ENCODE measurements at regions not wholly inside any gene's neighbourhood (a gene's known extent, or its start where the extent isn't known, plus 50 kb on each side); places are given as distances from the start of the nearest gene placed in this dataset.

DNA sequence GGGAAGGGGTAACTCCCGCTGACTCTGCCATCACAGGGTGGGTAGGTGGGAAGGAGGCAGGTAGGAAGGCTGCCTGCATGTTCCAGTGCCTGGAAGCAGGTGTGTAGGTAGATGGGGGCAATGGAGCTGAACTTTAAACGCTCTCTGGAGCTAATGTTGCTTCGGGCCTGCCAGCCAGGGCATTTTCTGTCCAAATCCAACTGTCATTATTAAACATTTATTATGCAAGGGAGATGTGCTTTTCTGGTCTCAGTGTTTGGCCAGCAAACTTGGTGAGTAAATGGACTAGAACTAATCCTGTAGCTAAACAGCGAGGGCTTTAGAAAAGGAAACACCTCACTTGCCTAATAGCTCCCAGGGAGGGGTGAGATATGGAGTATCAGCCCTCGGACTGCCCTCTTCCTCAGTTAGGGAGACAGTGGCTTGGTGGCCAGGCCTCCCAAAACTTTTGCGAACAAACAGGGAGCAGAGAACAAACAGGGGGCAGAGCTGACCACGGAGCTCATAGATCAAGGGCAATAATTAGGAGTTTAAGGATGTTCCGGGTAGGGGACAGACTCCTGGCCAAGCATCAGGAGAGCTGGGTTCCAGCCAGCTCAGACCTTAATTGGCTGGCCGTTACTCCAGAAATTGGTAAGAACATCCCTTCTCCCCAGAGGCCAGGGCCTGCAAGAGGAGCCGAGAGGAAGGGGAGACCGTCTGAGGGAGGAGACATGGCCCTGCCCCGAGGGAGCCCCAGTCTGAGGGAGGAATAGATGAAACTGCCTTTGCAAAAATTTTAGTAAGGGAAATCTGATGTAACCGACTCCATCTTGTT, 131.1 kb downstream of the VEGFA start (continued):
- TF ChIP-seq HNRNPUL1 (IDR thresholded peaks at IDR 0.05; ENCODE audit: low read depth, low read length) (no peak), ZNF414 (CRISPR knock-in tag; IDR thresholded peaks at IDR 0.05) (no peak), PRDM4 (CRISPR knock-in tag; IDR thresholded peaks at IDR 0.05; ENCODE audit: borderline replicate concordance) (no peak), ZNF792 (CRISPR knock-in tag; IDR thresholded peaks at IDR 0.05) (0 out of 2 replicates have a peak, but pooled peaks have one; percentile 14), ZBTB20 (CRISPR knock-in tag; IDR thresholded peaks at IDR 0.05; ENCODE audit: borderline replicate concordance, low read depth) (no peak), NAIF1 (CRISPR knock-in tag; IDR thresholded peaks at IDR 0.05; ENCODE audit: borderline replicate concordance) (no peak), ZNF644 (CRISPR knock-in tag; IDR thresholded peaks at IDR 0.05; ENCODE audit: low read depth) (no peak), CCDC6 (CRISPR knock-in tag; IDR thresholded peaks at IDR 0.05) (peak; percentile 5; the same call in 1 of the 2 replicates), CHD2 (IDR thresholded peaks at IDR 0.05; ENCODE audit: low read depth, low read length) (no peak), KAT8 (CRISPR knock-in tag; IDR thresholded peaks at IDR 0.05) (0 out of 2 replicates have a peak, but pooled peaks have one; percentile 31), BRD4 (CRISPR knock-in tag; IDR thresholded peaks at IDR 0.05) (no peak), ZNF569 (CRISPR knock-in tag; IDR thresholded peaks at IDR 0.05; ENCODE audit: borderline replicate concordance) (no peak), ZFAT (CRISPR knock-in tag; conservative IDR thresholded peaks at IDR 0.05) (no peak)
- TF ChIP-seq, protein P1, sequence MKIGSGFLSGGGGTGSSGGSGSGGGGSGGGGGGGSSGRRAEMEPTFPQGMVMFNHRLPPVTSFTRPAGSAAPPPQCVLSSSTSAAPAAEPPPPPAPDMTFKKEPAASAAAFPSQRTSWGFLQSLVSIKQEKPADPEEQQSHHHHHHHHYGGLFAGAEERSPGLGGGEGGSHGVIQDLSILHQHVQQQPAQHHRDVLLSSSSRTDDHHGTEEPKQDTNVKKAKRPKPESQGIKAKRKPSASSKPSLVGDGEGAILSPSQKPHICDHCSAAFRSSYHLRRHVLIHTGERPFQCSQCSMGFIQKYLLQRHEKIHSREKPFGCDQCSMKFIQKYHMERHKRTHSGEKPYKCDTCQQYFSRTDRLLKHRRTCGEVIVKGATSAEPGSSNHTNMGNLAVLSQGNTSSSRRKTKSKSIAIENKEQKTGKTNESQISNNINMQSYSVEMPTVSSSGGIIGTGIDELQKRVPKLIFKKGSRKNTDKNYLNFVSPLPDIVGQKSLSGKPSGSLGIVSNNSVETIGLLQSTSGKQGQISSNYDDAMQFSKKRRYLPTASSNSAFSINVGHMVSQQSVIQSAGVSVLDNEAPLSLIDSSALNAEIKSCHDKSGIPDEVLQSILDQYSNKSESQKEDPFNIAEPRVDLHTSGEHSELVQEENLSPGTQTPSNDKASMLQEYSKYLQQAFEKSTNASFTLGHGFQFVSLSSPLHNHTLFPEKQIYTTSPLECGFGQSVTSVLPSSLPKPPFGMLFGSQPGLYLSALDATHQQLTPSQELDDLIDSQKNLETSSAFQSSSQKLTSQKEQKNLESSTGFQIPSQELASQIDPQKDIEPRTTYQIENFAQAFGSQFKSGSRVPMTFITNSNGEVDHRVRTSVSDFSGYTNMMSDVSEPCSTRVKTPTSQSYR (CRISPR knock-in tag; IDR thresholded peaks at IDR 0.05; ENCODE audit: borderline replicate concordance), result no peak
- TF ChIP-seq, protein P2, sequence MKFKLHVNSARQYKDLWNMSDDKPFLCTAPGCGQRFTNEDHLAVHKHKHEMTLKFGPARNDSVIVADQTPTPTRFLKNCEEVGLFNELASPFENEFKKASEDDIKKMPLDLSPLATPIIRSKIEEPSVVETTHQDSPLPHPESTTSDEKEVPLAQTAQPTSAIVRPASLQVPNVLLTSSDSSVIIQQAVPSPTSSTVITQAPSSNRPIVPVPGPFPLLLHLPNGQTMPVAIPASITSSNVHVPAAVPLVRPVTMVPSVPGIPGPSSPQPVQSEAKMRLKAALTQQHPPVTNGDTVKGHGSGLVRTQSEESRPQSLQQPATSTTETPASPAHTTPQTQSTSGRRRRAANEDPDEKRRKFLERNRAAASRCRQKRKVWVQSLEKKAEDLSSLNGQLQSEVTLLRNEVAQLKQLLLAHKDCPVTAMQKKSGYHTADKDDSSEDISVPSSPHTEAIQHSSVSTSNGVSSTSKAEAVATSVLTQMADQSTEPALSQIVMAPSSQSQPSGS (CRISPR knock-in tag; IDR thresholded peaks at IDR 0.05), result 0 out of 2 replicates have a peak, but pooled peaks have one; percentile 42
- TF ChIP-seq, protein P3, sequence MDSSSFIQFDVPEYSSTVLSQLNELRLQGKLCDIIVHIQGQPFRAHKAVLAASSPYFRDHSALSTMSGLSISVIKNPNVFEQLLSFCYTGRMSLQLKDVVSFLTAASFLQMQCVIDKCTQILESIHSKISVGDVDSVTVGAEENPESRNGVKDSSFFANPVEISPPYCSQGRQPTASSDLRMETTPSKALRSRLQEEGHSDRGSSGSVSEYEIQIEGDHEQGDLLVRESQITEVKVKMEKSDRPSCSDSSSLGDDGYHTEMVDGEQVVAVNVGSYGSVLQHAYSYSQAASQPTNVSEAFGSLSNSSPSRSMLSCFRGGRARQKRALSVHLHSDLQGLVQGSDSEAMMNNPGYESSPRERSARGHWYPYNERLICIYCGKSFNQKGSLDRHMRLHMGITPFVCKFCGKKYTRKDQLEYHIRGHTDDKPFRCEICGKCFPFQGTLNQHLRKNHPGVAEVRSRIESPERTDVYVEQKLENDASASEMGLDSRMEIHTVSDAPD (CRISPR knock-in tag; IDR thresholded peaks at IDR 0.05), result no peak
